ENCODE measurements at regions not wholly inside any gene's neighbourhood (a gene's known extent, or its start where the extent isn't known, plus 50 kb on each side); places are given as distances from the start of the nearest gene placed in this dataset.

GRCh38 chr7:54426406-54426805, 115.8 kb upstream of the VSTM2A start:
- intact Hi-C loops (cut with micrococcal nuclease) (no loop called here), dilution Hi-C loops (cut with MboI; ENCODE audit: extremely low pct_ligation_motif_present, low sequenced_read_pairs) (no loop called here)
- TF ChIP-seq, protein P1, sequence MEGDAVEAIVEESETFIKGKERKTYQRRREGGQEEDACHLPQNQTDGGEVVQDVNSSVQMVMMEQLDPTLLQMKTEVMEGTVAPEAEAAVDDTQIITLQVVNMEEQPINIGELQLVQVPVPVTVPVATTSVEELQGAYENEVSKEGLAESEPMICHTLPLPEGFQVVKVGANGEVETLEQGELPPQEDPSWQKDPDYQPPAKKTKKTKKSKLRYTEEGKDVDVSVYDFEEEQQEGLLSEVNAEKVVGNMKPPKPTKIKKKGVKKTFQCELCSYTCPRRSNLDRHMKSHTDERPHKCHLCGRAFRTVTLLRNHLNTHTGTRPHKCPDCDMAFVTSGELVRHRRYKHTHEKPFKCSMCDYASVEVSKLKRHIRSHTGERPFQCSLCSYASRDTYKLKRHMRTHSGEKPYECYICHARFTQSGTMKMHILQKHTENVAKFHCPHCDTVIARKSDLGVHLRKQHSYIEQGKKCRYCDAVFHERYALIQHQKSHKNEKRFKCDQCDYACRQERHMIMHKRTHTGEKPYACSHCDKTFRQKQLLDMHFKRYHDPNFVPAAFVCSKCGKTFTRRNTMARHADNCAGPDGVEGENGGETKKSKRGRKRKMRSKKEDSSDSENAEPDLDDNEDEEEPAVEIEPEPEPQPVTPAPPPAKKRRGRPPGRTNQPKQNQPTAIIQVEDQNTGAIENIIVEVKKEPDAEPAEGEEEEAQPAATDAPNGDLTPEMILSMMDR (IDR thresholded peaks at IDR 0.05; ENCODE audit: extremely low read depth in 1 of 2, insufficient read depth in 1 of 2, low read depth in 1 of 2, low read length in 2 of 2): no peak
- no peak for TF ChIP-seq MAX (IDR thresholded peaks at IDR 0.05; ENCODE audit: insufficient read depth, insufficient read length)
- no peaks in the 10 kb centered on the region for H3K27me3 ChIP-seq (ENCODE audit: control insufficient read depth in 2 of 2, insufficient read depth in 2 of 2, low read length in 2 of 2)
- DNase-seq (ENCODE audit: low read depth, low spot score): no peak
- CTCF ChIA-PET: no interaction called here
- H3K9me3 ChIP-seq (replicated peaks; ENCODE audit: control insufficient read depth, insufficient read depth, low read length): peaks cover 3% of the 10 kb centered on the region
- BruUV-seq (replicated peaks): no TSS peak
- H3K9ac ChIP-seq (replicated peaks; ENCODE audit: extremely low read depth, insufficient read depth, low read length): no peak overlapping the region
- H3K27ac ChIP-seq (ENCODE audit: insufficient read depth, low read depth, low read length): no peak overlapping the region
- H2AFZ ChIP-seq (ENCODE audit: low read depth, low read length): no peak overlapping the region
- POLR2A ChIA-PET: no interaction called here
- H4K20me1 ChIP-seq (replicated peaks; ENCODE audit: control insufficient read depth, extremely low read depth, insufficient read depth, low read length): no peaks in the 10 kb centered on the region
- no peak overlapping the region for H3K4me3 ChIP-seq (replicated peaks in 1 of 3; ENCODE audit: insufficient read depth in 1 of 3, low read depth in 1 of 3, low read length in 3 of 3)
- H3K9me1 ChIP-seq (replicated peaks; ENCODE audit: control insufficient read depth, extremely low read depth, insufficient read depth, low read length): no peaks in the 10 kb centered on the region
- no peak for FAIRE-seq
- no peaks in the 10 kb centered on the region for H3K4me1 ChIP-seq (ENCODE audit: control insufficient read depth, extremely low read depth, insufficient read depth, low read length)
- H3K79me2 ChIP-seq (ENCODE audit: control insufficient read depth, insufficient read depth, low read length): no peaks in the 10 kb centered on the region
- no peak overlapping the region for H3K4me2 ChIP-seq (ENCODE audit: insufficient read depth, low read length)
- H3K36me3 ChIP-seq (ENCODE audit: control insufficient read depth in 2 of 2, extremely low read depth in 1 of 2, insufficient read depth in 2 of 2, low read length in 2 of 2): no peaks in the 10 kb centered on the region

DNA sequence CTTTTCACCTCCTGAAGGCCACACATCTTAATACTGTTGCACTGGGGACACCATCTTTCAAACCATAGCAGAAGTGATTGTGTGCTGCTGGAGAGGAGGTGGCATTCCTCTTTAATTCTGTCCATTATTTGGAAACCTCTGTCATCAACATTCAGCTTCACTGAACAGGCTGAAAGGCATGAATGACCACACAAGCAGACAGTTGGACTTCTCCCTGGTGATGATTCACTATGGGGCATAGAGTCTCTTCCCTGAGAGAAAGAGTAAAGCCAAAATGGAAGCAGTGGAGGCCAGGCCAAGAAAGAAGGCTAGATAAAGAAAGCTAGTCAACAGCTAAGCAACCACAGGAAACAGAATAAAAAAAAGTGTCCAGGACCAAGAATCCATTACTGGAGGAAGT, 113.1 kb upstream of the VSTM2A start:
- H3K4me3 ChIP-seq (replicated peaks in 1 of 3; ENCODE audit: insufficient read depth in 1 of 3, low read depth in 1 of 3, low read length in 3 of 3): no peak overlapping the region
- H3K9me3 ChIP-seq (replicated peaks; ENCODE audit: control insufficient read depth, insufficient read depth, low read length): peaks cover 3% of the 10 kb centered on the region
- FAIRE-seq (no peak), DNase-seq (ENCODE audit: low read depth, low spot score) (no peak)
- no peaks in the 10 kb centered on the region for H3K9me1 ChIP-seq (replicated peaks; ENCODE audit: control insufficient read depth, extremely low read depth, insufficient read depth, low read length)
- dilution Hi-C loops (cut with MboI; ENCODE audit: extremely low pct_ligation_motif_present, low sequenced_read_pairs) (no loop called here), intact Hi-C loops (cut with micrococcal nuclease) (no loop called here)
- H3K79me2 ChIP-seq (ENCODE audit: control insufficient read depth, insufficient read depth, low read length): no peaks in the 10 kb centered on the region
- H3K4me2 ChIP-seq (ENCODE audit: insufficient read depth, low read length): no peak overlapping the region
- ChIA-PET POLR2A (no interaction called here), CTCF (no interaction called here)
- no peak overlapping the region for H2AFZ ChIP-seq (ENCODE audit: low read depth, low read length)
- no TSS peak for BruUV-seq (replicated peaks)
- H4K20me1 ChIP-seq (replicated peaks; ENCODE audit: control insufficient read depth, extremely low read depth, insufficient read depth, low read length): no peaks in the 10 kb centered on the region
- TF ChIP-seq POLR2A (IDR thresholded peaks at IDR 0.05; ENCODE audit: low read depth, low read length): no peak
- TF ChIP-seq GATA2 (IDR thresholded peaks at IDR 0.05; ENCODE audit: insufficient read depth, insufficient read length, low read depth, low read length): no peak
- no peak for TF ChIP-seq JUN (IDR thresholded peaks at IDR 0.05; ENCODE audit: borderline replicate concordance, insufficient read depth, insufficient read length, low read depth)
- no peak overlapping the region for H3K9ac ChIP-seq (replicated peaks; ENCODE audit: extremely low read depth, insufficient read depth, low read length)
- H3K27ac ChIP-seq (ENCODE audit: insufficient read depth, low read depth, low read length): no peak overlapping the region
- no peaks in the 10 kb centered on the region for H3K4me1 ChIP-seq (ENCODE audit: control insufficient read depth, extremely low read depth, insufficient read depth, low read length)
- H3K27me3 ChIP-seq (ENCODE audit: control insufficient read depth in 2 of 2, insufficient read depth in 2 of 2, low read length in 2 of 2): no peaks in the 10 kb centered on the region
- H3K36me3 ChIP-seq (ENCODE audit: control insufficient read depth in 2 of 2, extremely low read depth in 1 of 2, insufficient read depth in 2 of 2, low read length in 2 of 2): no peaks in the 10 kb centered on the region

Measured in endothelial cell of umbilical vein (primary cell).